ENCODE measurements at regions not wholly inside any gene's neighbourhood (a gene's known extent, or its start where the extent isn't known, plus 50 kb on each side); places are given as distances from the start of the nearest gene placed in this dataset.

DNA sequence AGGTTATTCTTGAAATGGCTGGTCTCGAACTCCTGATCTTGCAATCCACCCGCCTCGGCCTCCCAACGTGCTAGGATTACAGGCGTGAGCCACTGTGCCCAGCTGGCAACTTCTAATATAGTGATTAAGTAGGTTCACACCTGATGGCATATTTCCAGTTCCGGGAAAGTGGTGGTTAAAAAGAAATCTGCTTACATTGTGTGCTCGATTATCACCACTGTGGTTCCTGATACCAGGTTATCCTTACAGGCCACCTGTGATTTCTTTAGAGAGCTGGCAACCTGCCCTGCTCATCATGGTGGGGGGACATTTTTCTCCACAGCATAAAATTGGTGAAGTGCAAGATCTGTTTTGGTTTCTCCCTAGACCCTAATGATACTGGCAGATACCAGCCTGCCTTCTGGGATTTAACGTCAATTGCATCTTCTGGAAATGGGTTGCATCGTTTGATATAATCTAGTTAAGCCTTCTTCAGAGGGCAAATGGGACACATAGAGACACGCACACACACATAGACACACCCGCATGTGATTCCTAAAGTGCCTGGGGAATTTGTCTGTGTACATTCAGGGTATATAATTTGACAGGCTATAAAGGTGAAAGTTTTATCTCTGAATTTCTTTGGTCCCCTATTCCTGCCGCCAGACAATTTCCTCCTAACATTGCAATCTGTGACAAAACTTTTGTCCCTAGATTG, 49.7 kb upstream of the CITED2 start:
- Mint-ChIP-seq H3K4me3 (no peak overlapping the region), H3K4me1 (peaks cover 4 to 10% of the 10 kb centered on the region in 2 donors), H3K27ac (no peak overlapping the region), H3K9me3 (no peaks in the 10 kb centered on the region), H3K36me3 (peaks cover 0 to 3% of the 10 kb centered on the region in 2 donors), H3K27me3 (peaks cover 0 to 5% of the 10 kb centered on the region in 2 donors)
- ATAC-seq (replicated peaks) (no peak), DNase-seq (no peak)

All from stimulated activated naive B cell treated with anti-CD40 and anti-IgM and Interleukin-4, amounts not matched to agents 10 μg/mL and 1 μg/mL and 100 μg/mL, for 72 hours (primary cell).